ENCODE measurements at regions not wholly inside any gene's neighbourhood (a gene's known extent, or its start where the extent isn't known, plus 50 kb on each side); places are given as distances from the start of the nearest gene placed in this dataset.

GRCh38 chr21:15568516-15568915 is 161.3 kb upstream of the USP25 start:
- no peak overlapping the region for H3K4me3 ChIP-seq (replicated peaks in 1 of 3; ENCODE audit: low read depth in 2 of 3, low read length in 3 of 3)
- H3K9me3 ChIP-seq (replicated peaks in 1 of 2; ENCODE audit: control insufficient read depth in 1 of 2, insufficient read depth in 1 of 2, low read length in 2 of 2): peaks cover 0 to 7% of the 10 kb centered on the region in 2 donors
- intact Hi-C loops (cut with micrococcal nuclease): no loop called here
- H3K4me2 ChIP-seq (replicated peaks; ENCODE audit: extremely low read depth, low read length, poor library complexity, severe bottlenecking): no peak overlapping the region
- Mint-ChIP-seq H3K36me3 (no peaks in the 10 kb centered on the region), H3K27ac (no peak overlapping the region), H3K27me3 (ENCODE audit: low read depth in 3 of 3) (peaks cover 0 to 3% (median 0%) of the 10 kb centered on the region in 3 donors), H3K4me1 (peaks cover 5% of the 10 kb centered on the region), H3K4me3 (no peak overlapping the region), H3K9me3 (peaks cover 6 to 18% (median 12%) of the 10 kb centered on the region in 7 donors)
- H3K27me3 ChIP-seq (ENCODE audit: control insufficient read depth in 2 of 2, insufficient read depth in 2 of 2, low read length in 2 of 2): no peaks in the 10 kb centered on the region
- DNase-seq: no peak
- H3K4me1 ChIP-seq (ENCODE audit: control insufficient read depth in 1 of 2, insufficient read depth in 2 of 2, low read length in 2 of 2): no peaks in the 10 kb centered on the region
- H3K9ac ChIP-seq (ENCODE audit: insufficient read depth, low read length, poor library complexity, severe bottlenecking): no peak overlapping the region
- H3K79me2 ChIP-seq (ENCODE audit: insufficient read depth, low read length): no peaks in the 10 kb centered on the region
- no peaks in the 10 kb centered on the region for H3K36me3 ChIP-seq (replicated peaks in 1 of 2; ENCODE audit: control insufficient read depth in 1 of 2, insufficient read depth in 2 of 2, low read length in 2 of 2)
- no peak overlapping the region for H3K27ac ChIP-seq (ENCODE audit: low read depth in 1 of 2, low read length in 2 of 2)
- TF ChIP-seq, protein P1, sequence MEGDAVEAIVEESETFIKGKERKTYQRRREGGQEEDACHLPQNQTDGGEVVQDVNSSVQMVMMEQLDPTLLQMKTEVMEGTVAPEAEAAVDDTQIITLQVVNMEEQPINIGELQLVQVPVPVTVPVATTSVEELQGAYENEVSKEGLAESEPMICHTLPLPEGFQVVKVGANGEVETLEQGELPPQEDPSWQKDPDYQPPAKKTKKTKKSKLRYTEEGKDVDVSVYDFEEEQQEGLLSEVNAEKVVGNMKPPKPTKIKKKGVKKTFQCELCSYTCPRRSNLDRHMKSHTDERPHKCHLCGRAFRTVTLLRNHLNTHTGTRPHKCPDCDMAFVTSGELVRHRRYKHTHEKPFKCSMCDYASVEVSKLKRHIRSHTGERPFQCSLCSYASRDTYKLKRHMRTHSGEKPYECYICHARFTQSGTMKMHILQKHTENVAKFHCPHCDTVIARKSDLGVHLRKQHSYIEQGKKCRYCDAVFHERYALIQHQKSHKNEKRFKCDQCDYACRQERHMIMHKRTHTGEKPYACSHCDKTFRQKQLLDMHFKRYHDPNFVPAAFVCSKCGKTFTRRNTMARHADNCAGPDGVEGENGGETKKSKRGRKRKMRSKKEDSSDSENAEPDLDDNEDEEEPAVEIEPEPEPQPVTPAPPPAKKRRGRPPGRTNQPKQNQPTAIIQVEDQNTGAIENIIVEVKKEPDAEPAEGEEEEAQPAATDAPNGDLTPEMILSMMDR (IDR thresholded peaks at IDR 0.05): no peak
- H2AFZ ChIP-seq (ENCODE audit: insufficient read depth, low read depth, low read length, poor library complexity, severe bottlenecking): no peak overlapping the region
- no peaks in the 10 kb centered on the region for H4K20me1 ChIP-seq (ENCODE audit: insufficient read depth, low read length)

DNA sequence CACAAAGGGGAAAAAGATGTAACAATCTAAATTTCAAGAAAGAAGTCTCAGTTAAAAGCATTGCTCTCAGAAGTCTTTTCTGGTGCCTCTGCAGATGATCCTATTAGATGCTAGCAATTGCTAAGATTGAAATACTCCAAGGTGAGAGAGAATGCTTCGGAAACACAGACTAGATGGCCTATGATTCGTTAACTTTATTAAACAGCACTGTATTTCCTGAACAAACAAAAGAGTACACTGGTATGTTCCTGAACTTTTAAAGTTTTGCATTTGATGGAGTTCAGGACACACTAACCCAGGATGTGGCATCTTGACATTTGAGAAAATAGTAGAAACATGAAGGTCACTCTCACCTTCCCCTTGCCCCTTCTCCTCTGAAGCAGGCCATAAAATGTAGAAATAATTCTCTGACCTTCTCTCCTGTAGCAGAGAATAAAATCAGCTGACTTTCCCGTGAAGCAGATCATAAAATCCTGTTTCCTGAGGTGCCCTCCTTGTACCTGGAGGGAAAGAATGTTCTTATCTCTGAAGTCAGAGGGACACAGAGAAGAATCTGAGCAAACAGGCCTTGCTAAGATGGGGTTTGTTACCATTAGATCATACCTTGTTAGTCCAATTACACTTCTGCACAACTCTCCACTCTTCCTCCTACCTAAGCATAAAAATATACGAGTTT is 142.9 kb upstream of the USP25 start:
- 80% methylated on average over 1 of the region's 4 CpGs for WGBS (ENCODE audit: insufficient coverage)

More for the DNA sequence above, 142.9 kb upstream of the USP25 start:
- H3K9me3 Mint-ChIP-seq: peaks cover 0 to 3% (median 0%) of the 10 kb centered on the region in 7 donors
- no peak overlapping the region for H3K27ac Mint-ChIP-seq
- H3K4me3 Mint-ChIP-seq: no peak overlapping the region
- Histone ChIP-seq H3K27ac (ENCODE audit: low read depth in 1 of 2, low read length in 2 of 2) (no peak overlapping the region), H3K79me2 (ENCODE audit: insufficient read depth, low read length) (no peaks in the 10 kb centered on the region), H3K36me3 (replicated peaks in 1 of 2; ENCODE audit: control insufficient read depth in 1 of 2, insufficient read depth in 2 of 2, low read length in 2 of 2) (no peaks in the 10 kb centered on the region), H3K27me3 (ENCODE audit: control insufficient read depth in 2 of 2, insufficient read depth in 2 of 2, low read length in 2 of 2) (no peaks in the 10 kb centered on the region), H3K4me1 (ENCODE audit: control insufficient read depth in 1 of 2, insufficient read depth in 2 of 2, low read length in 2 of 2) (no peaks in the 10 kb centered on the region), H3K9ac (ENCODE audit: insufficient read depth, low read length, poor library complexity, severe bottlenecking) (no peak overlapping the region), H2AFZ (ENCODE audit: insufficient read depth, low read depth, low read length, poor library complexity, severe bottlenecking) (no peak overlapping the region), H3K4me2 (replicated peaks; ENCODE audit: extremely low read depth, low read length, poor library complexity, severe bottlenecking) (no peak overlapping the region), H3K9me3 (replicated peaks in 1 of 2; ENCODE audit: control insufficient read depth in 1 of 2, insufficient read depth in 1 of 2, low read length in 2 of 2) (no peaks in the 10 kb centered on the region), H4K20me1 (ENCODE audit: insufficient read depth, low read length) (no peaks in the 10 kb centered on the region), H3K4me3 (replicated peaks in 1 of 3; ENCODE audit: low read depth in 2 of 3, low read length in 3 of 3) (no peak overlapping the region)
- no peaks in the 10 kb centered on the region for H3K36me3 Mint-ChIP-seq
- H3K4me1 Mint-ChIP-seq: no peaks in the 10 kb centered on the region
- DNase-seq: no peak
- TF ChIP-seq, protein P1 (IDR thresholded peaks at IDR 0.05): no peak
- H3K27me3 Mint-ChIP-seq (ENCODE audit: low read depth in 3 of 3): peaks cover 0 to 4% (median 3%) of the 10 kb centered on the region in 3 donors
- intact Hi-C loops (cut with micrococcal nuclease): loop anchor here in 1 of 2 donors (10.0 kb wide), 1 partner anchor 1332 kb away; no protein-coding TSS in a partner anchor

Measured in CD14-positive monocyte (primary cell).